HCT116 (cell line): ENCODE measurements at regions not wholly inside any gene's neighbourhood (a gene's known extent, or its start where the extent isn't known, plus 50 kb on each side); places are given as distances from the start of the nearest gene placed in this dataset.

Experiments used
- CTCF ChIP-seq, 3 experiments: fragments of 200-600 bp in 1 of 3; sonication (generic) in 1 of 3; IDR thresholded peaks in 2 of 3; conservative IDR thresholded peaks in 1 of 3; 2 replicates each; pipeline ENCODE4 v1.5.1; 2012 to 2017; ENCODE audit warnings: low read depth in 2 of 3, low read length in 2 of 3, antibody characterized with exemption in 1 of 3, borderline replicate concordance in 1 of 3, control low read depth in 1 of 3, mild to moderate bottlenecking in 1 of 3, mixed read lengths in 1 of 3, mixed run types in 1 of 3, moderate library complexity in 1 of 3; ENCODE audit not compliant: insufficient read depth in 1 of 3
- POLR2A ChIP-seq: IDR thresholded peaks from 2 replicates; pipeline ENCODE4 v1.7.0; 2011; ENCODE audit warnings: borderline replicate concordance; ENCODE audit not compliant: insufficient read depth, insufficient read length; ENCODE audit errors: extremely low read depth
- POLR2AphosphoS5 ChIP-seq: IDR thresholded peaks from 2 replicates; pipeline ENCODE4 v1.6.1; 2011; ENCODE audit warnings: mild to moderate bottlenecking, low read depth, low read length, moderate library complexity
- YY1 ChIP-seq: IDR thresholded peaks from 2 replicates; pipeline ENCODE4 v1.6.1; 2011; ENCODE audit warnings: low read length, low read depth, moderate library complexity, mild to moderate bottlenecking; ENCODE audit not compliant: insufficient replicate concordance; ENCODE audit errors: extremely low read depth

- no peak for TF ChIP-seq POLR2A
- TF ChIP-seq CTCF (IDR thresholded peaks at IDR 0.05 in 2 of 3, conservative IDR thresholded peaks at IDR 0.05 in 1 of 3; ENCODE audit: borderline replicate concordance in 1 of 3, insufficient read depth in 1 of 3, low read depth in 2 of 3, low read length in 2 of 3) = no peak
- TF ChIP-seq YY1 = no peak
- no peak for TF ChIP-seq POLR2AphosphoS5
Measured at GRCh38 chr2:39855856-39856255, 76.8 kb upstream of the THUMPD2 start.
